ENCODE measurements at regions not wholly inside any gene's neighbourhood (a gene's known extent, or its start where the extent isn't known, plus 50 kb on each side); places are given as distances from the start of the nearest gene placed in this dataset.
"Not testable (repeated sequence)": the region's sequence is repeated elsewhere in the genome, so short reads cannot be mapped to it uniquely, and the experiment has no call there.

- no peak overlapping the region for H3K27ac ChIP-seq
- no peaks in the 10 kb centered on the region for H3K4me1 ChIP-seq
- WGBS, 2 donors (ENCODE audit: low coverage in 1 of 2) = 72 to 83% methylated on average over 4 to 5 of the region's 5 CpGs
- no peaks in the 10 kb centered on the region for H3K9me3 ChIP-seq
- H3K27me3 ChIP-seq = no peaks in the 10 kb centered on the region
- no peak overlapping the region for H3K4me3 ChIP-seq
- TF ChIP-seq EP300 (IDR thresholded peaks at IDR 0.05) (no peak), POLR2AphosphoS5 (IDR thresholded peaks at IDR 0.05) (no peak), POLR2A (IDR thresholded peaks at IDR 0.05) (no peak)
- H3K36me3 ChIP-seq = no peaks in the 10 kb centered on the region
- no peak for ATAC-seq
Observed at GRCh38 chr4:187893418-187893817, 102.2 kb upstream of the ZFP42 start.

DNA sequence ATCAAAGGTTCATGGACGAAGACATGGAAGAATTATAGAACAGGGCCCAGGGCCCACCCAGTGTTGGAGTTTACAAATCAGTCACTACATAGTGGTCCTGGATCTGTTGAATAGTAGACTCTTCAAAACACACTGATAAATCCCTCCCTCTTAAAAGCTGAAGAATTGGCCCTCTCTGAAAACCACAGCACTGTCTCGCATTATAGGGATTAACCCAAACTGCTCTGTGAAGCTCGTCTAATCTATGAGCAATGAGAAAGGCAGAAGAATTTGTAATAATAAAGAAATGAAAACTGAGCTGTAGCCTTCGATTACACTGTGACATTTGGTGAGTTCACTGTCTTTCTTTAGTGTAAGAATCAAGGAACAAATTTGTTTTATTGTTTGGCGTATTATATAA, 92.5 kb upstream of the ZFP42 start:
- TF ChIP-seq EP300 (IDR thresholded peaks at IDR 0.05) (no peak), POLR2A (IDR thresholded peaks at IDR 0.05) (no peak), POLR2AphosphoS5 (IDR thresholded peaks at IDR 0.05) (no peak)
- TF ChIP-seq, protein P1, sequence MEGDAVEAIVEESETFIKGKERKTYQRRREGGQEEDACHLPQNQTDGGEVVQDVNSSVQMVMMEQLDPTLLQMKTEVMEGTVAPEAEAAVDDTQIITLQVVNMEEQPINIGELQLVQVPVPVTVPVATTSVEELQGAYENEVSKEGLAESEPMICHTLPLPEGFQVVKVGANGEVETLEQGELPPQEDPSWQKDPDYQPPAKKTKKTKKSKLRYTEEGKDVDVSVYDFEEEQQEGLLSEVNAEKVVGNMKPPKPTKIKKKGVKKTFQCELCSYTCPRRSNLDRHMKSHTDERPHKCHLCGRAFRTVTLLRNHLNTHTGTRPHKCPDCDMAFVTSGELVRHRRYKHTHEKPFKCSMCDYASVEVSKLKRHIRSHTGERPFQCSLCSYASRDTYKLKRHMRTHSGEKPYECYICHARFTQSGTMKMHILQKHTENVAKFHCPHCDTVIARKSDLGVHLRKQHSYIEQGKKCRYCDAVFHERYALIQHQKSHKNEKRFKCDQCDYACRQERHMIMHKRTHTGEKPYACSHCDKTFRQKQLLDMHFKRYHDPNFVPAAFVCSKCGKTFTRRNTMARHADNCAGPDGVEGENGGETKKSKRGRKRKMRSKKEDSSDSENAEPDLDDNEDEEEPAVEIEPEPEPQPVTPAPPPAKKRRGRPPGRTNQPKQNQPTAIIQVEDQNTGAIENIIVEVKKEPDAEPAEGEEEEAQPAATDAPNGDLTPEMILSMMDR (IDR thresholded peaks at IDR 0.05) = no peak
- H3K27me3 ChIP-seq = no peaks in the 10 kb centered on the region
- H3K27ac ChIP-seq = no peak overlapping the region
- H3K4me3 ChIP-seq = no peak overlapping the region
- WGBS, 2 donors (ENCODE audit: low coverage in 1 of 2) = 73 to 83% methylated on average over 4 to 5 of the region's 5 CpGs
- no peaks in the 10 kb centered on the region for H3K36me3 ChIP-seq
- H3K4me1 ChIP-seq = peaks cover 0 to 4% (median 0%) of the 10 kb centered on the region in 3 donors
- no peak for ATAC-seq
- peaks cover 0 to 9% (median 0%) of the 10 kb centered on the region in 3 donors for H3K9me3 ChIP-seq

DNA sequence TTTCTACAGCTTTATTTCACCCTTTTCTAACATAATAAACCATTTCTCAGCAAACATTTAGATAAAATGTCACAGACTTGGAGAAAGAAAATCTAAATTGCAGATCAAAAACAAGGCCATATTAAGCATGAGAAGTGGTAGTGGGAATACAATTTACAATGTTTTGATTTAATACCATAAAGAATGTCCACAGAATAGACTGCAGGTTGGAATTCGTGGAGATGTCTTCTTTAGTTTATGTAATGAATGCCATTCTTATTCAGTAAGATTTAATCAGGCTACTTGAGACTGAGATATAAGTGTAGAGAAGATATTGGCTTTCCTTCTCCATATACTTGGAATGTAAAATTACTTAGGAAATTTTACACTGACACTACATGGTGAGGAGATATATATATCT, 91.9 kb upstream of the ZFP42 start:
- no peak overlapping the region for H3K27ac ChIP-seq
- H3K27me3 ChIP-seq = no peaks in the 10 kb centered on the region
- peaks cover 0 to 9% (median 0%) of the 10 kb centered on the region in 3 donors for H3K9me3 ChIP-seq
- no peak for ATAC-seq
- WGBS, 2 donors (ENCODE audit: low coverage in 1 of 2) = 15 to 30% methylated on average over 1 of the region's 1 CpG
- peaks cover 0 to 10% (median 0%) of the 10 kb centered on the region in 3 donors for H3K4me1 ChIP-seq
- H3K36me3 ChIP-seq = no peaks in the 10 kb centered on the region
- no peak overlapping the region for H3K4me3 ChIP-seq
- TF ChIP-seq POLR2A (IDR thresholded peaks at IDR 0.05) (no peak), POLR2AphosphoS5 (IDR thresholded peaks at IDR 0.05) (no peak)

DNA sequence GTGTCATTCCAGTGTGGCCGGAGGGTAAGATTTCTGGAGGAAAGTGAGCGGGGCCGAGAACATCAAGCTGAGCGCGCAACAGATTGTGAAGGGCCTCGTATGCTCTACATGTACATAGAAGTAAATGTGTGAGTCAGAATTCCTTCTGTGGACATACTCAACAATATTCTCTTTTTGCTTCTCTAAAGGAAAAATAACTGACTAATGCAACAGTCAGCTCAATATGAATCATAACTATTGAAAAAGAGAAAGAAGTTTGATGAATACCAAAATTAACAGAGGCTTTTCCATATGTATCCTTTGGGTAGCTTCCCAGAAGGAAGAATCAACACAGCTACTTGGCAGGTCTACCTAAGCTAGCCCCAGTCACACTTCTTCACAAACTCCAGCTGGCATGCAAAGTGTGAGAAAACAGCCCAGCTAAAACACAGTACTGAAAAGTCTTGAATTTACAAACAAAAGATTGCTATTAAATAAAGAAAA, 87.5 kb upstream of the ZFP42 start:
- no peak for ATAC-seq
- no peaks in the 10 kb centered on the region for H3K27me3 ChIP-seq
- 43 to 46% methylated on average over 6 of the region's 6 CpGs for WGBS, 2 donors (ENCODE audit: low coverage in 1 of 2)
- H3K36me3 ChIP-seq = no peaks in the 10 kb centered on the region
- no peak overlapping the region for H3K4me3 ChIP-seq
- no peak for TF ChIP-seq POLR2AphosphoS5 (IDR thresholded peaks at IDR 0.05)
- TF ChIP-seq POLR2A (IDR thresholded peaks at IDR 0.05) = no peak
- no peak for TF ChIP-seq EP300 (IDR thresholded peaks at IDR 0.05)
- TF ChIP-seq, protein P1 (IDR thresholded peaks at IDR 0.05) = no peak
- H3K9me3 ChIP-seq = no peaks in the 10 kb centered on the region
- no peak overlapping the region for H3K27ac ChIP-seq
- H3K4me1 ChIP-seq = peaks cover 0 to 10% (median 0%) of the 10 kb centered on the region in 3 donors

GRCh38 chr4:187908731-187909130, 86.8 kb upstream of the ZFP42 start:
- 44 to 47% methylated on average over 2 of the region's 2 CpGs for WGBS, 2 donors (ENCODE audit: low coverage in 1 of 2)
- no peak overlapping the region for H3K27ac ChIP-seq

GRCh38 chr4:187910741-187911140, 84.8 kb upstream of the ZFP42 start:
- no peak for ATAC-seq
- no peak overlapping the region for H3K4me3 ChIP-seq
- no peaks in the 10 kb centered on the region for H3K9me3 ChIP-seq
- WGBS, 2 donors (ENCODE audit: low coverage in 1 of 2) = 71 to 83% methylated on average over 3 to 4 of the region's 4 CpGs
- peaks cover 0 to 10% (median 0%) of the 10 kb centered on the region in 3 donors for H3K4me1 ChIP-seq
- no peaks in the 10 kb centered on the region for H3K27me3 ChIP-seq
- H3K36me3 ChIP-seq = no peaks in the 10 kb centered on the region
- no peak overlapping the region for H3K27ac ChIP-seq
- no peak for TF ChIP-seq EP300 (IDR thresholded peaks at IDR 0.05)
- TF ChIP-seq, protein P1 (IDR thresholded peaks at IDR 0.05) = no peak
- no peak for TF ChIP-seq POLR2AphosphoS5 (IDR thresholded peaks at IDR 0.05)
- no peak for TF ChIP-seq POLR2A (IDR thresholded peaks at IDR 0.05)

More at GRCh38 chr4:187908731-187909130, 86.8 kb upstream of the ZFP42 start:
- TF ChIP-seq POLR2A (IDR thresholded peaks at IDR 0.05) = no peak
- no peak for TF ChIP-seq EP300 (IDR thresholded peaks at IDR 0.05)
- TF ChIP-seq, protein P1 (IDR thresholded peaks at IDR 0.05) = no peak
- TF ChIP-seq POLR2AphosphoS5 (IDR thresholded peaks at IDR 0.05) = no peak
- peaks cover 0 to 10% (median 0%) of the 10 kb centered on the region in 3 donors for H3K4me1 ChIP-seq
- no peaks in the 10 kb centered on the region for H3K27me3 ChIP-seq
- H3K9me3 ChIP-seq = no peaks in the 10 kb centered on the region
- no peak for ATAC-seq
- no peaks in the 10 kb centered on the region for H3K36me3 ChIP-seq
- H3K4me3 ChIP-seq = no peak overlapping the region

- H3K36me3 ChIP-seq, ATAC-seq, H3K27ac ChIP-seq, H3K27me3 ChIP-seq, H3K9me3 ChIP-seq, H3K4me3 ChIP-seq, H3K4me1 ChIP-seq: not testable (repeated sequence)
- 78 to 90% methylated on average over 5 of the region's 5 CpGs for WGBS, 2 donors (ENCODE audit: low coverage in 1 of 2)
Observed at GRCh38 chr4:187915406-187915805, 80.2 kb upstream of the ZFP42 start.

Measured in gastroesophageal sphincter (tissue), 4 donors.